Neural cell (in vitro differentiated cells): ENCODE measurements at regions not wholly inside any gene's neighbourhood (a gene's known extent, or its start where the extent isn't known, plus 50 kb on each side); places are given as distances from the start of the nearest gene placed in this dataset.

Experiments used
- H2AFZ ChIP-seq: fragments of 200-600, 300-800 bp; sonication (generic), shearing (Covaris generic); 2 replicates; pipeline ENCODE4 v1.6.0; 2014; ENCODE audit warnings: low read depth, mild to moderate bottlenecking, antibody characterized with exemption, low read length, moderate library complexity
- H3F3A ChIP-seq: fragments of 200-600 bp; shearing (Covaris generic); 2 replicates; pipeline ENCODE4 v1.6.1; 2016; ENCODE audit warnings: mild to moderate bottlenecking, moderate library complexity, mixed read lengths, antibody characterized with exemption, low read length; ENCODE audit not compliant: insufficient read depth, poor library complexity, severe bottlenecking
- H3K27ac ChIP-seq: fragments of 200-600, 300-800 bp; sonication (generic), shearing (Covaris generic); 2 replicates; pipeline ENCODE4 v1.5.1; 2014; ENCODE audit warnings: mild to moderate bottlenecking, low read length, moderate library complexity
- H3K27me3 ChIP-seq: fragments of 300-800, 200-600 bp; sonication (generic), shearing (Covaris generic); 2 replicates; pipeline ENCODE4 v1.6.0; 2014; ENCODE audit warnings: mild to moderate bottlenecking, low read depth, low read length, moderate library complexity; ENCODE audit not compliant: insufficient read depth
- H3K36me3 ChIP-seq: fragments of 300-800, 200-600 bp; sonication (generic), shearing (Covaris generic); 2 replicates; pipeline ENCODE4 v1.5.1; 2014; ENCODE audit warnings: mild to moderate bottlenecking, antibody characterized with exemption, low read length, moderate library complexity; ENCODE audit not compliant: insufficient read depth
- H3K4me2 ChIP-seq: fragments of 300-800, 200-600 bp; sonication (generic), shearing (Covaris generic); 2 replicates; pipeline ENCODE4 v1.6.0; 2014; ENCODE audit warnings: mild to moderate bottlenecking, low read length
- H3K4me3 ChIP-seq: fragments of 300-800, 200-600 bp; sonication (generic), shearing (Covaris generic); 2 replicates; pipeline ENCODE4 v1.5.1; 2014; ENCODE audit warnings: mild to moderate bottlenecking, low read length, moderate library complexity
- H3K79me2 ChIP-seq: fragments of 200-600 bp; shearing (Covaris generic); replicated peaks from 2 replicates; pipeline ENCODE4 v1.6.0; 2014; ENCODE audit warnings: mild to moderate bottlenecking, low read length, moderate library complexity; ENCODE audit not compliant: insufficient read depth
- H3K9ac ChIP-seq: fragments of 300-800, 200-600 bp; sonication (generic), shearing (Covaris generic); 2 replicates; pipeline ENCODE4 v1.6.1; 2016; ENCODE audit warnings: mild to moderate bottlenecking, low read length, mixed read lengths
- H3K9me2 ChIP-seq: fragments of 200-600 bp; shearing (Covaris generic); 2 replicates; pipeline ENCODE4 v1.6.1; 2016; ENCODE audit warnings: mild to moderate bottlenecking, low read length, mixed read lengths; ENCODE audit not compliant: insufficient read depth
- H3K9me3 ChIP-seq: fragments of 200-600, 300-800 bp; sonication (generic), shearing (Covaris generic); 2 replicates; pipeline ENCODE4 v1.6.1; 2016; ENCODE audit warnings: mild to moderate bottlenecking, mixed run types, low read length, moderate library complexity, mixed read lengths
- H4K20me1 ChIP-seq: fragments of 200-600 bp; shearing (Covaris generic); 2 replicates; pipeline ENCODE4 v1.6.1; 2016; ENCODE audit warnings: mild to moderate bottlenecking, mixed run types; ENCODE audit not compliant: insufficient read depth
- EP300 ChIP-seq: fragments of 450-650 bp; conservative IDR thresholded peaks from 2 replicates; pipeline ENCODE4 v1.6.1; 2014; ENCODE audit warnings: antibody characterized with exemption, mild to moderate bottlenecking, moderate library complexity; ENCODE audit not compliant: poor library complexity, severe bottlenecking
- EZH2 ChIP-seq: fragments of 200-600, 300-800 bp; shearing (Covaris generic), sonication (generic); IDR thresholded peaks from 2 replicates; pipeline ENCODE4 v1.6.1; 2014; ENCODE audit warnings: antibody characterized with exemption, low read length, borderline replicate concordance, mild to moderate bottlenecking; ENCODE audit not compliant: insufficient read depth, poor library complexity, severe bottlenecking
- MXI1 ChIP-seq: fragments of 450-650 bp; conservative IDR thresholded peaks from 2 replicates; pipeline ENCODE4 v1.6.1; 2014; ENCODE audit warnings: antibody characterized with exemption, mild to moderate bottlenecking; ENCODE audit not compliant: poor library complexity, severe bottlenecking
- POLR2AphosphoS5 ChIP-seq: IDR thresholded peaks from 2 replicates; pipeline ENCODE4 v1.6.1; 2012
- RAD21 ChIP-seq: fragments of 450-650 bp; conservative IDR thresholded peaks from 2 replicates; pipeline ENCODE4 v1.6.1; 2014; ENCODE audit warnings: antibody characterized with exemption, mild to moderate bottlenecking, moderate library complexity
- SMC3 ChIP-seq: fragments of 450-650 bp; conservative IDR thresholded peaks from 2 replicates; pipeline ENCODE4 v1.6.1; 2014; ENCODE audit warnings: antibody characterized with exemption, mild to moderate bottlenecking, moderate library complexity; ENCODE audit not compliant: poor library complexity
- TAF1 ChIP-seq: IDR thresholded peaks from 2 replicates; pipeline ENCODE4 v1.6.1; 2012; ENCODE audit warnings: low read depth
- TF ChIP-seq, protein P1 (sequence below): IDR thresholded peaks from 2 replicates; pipeline ENCODE4 v1.6.1; 2012; ENCODE audit warnings: borderline replicate concordance
- TF ChIP-seq, protein P2 (sequence below): fragments of 450-650 bp; IDR thresholded peaks from 2 replicates; pipeline ENCODE4 v1.5.1; 2014; ENCODE audit warnings: antibody characterized with exemption, mild to moderate bottlenecking, moderate library complexity; ENCODE audit not compliant: poor library complexity, severe bottlenecking

DNA sequence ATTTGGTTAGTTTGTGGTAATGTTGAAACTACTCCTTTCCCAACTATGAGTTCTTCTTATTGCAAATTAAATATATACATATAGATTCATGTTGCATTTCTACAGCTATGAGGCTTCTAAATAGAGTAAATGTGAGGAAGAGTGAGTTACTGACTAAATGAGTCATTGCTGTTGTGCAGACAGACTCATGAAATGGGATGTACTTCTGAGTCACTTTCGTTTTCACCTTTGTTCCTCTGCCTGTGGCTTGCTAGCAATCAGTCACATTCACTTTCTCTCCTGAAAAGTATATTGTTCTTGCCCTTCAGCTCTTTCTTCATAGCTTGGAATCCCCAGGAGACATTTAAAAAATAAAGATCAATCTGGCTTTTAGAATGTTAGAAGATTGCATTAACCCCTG is 295.5 kb upstream of the SMC2 start:
- TF ChIP-seq MXI1: no peak
- TF ChIP-seq EP300: no peak
- no peak for TF ChIP-seq EZH2
- no peak for TF ChIP-seq SMC3
- no peak for TF ChIP-seq TAF1
- no peaks in the 10 kb centered on the region for H3K79me2 ChIP-seq
- no peaks in the 10 kb centered on the region for H3K36me3 ChIP-seq
- no peaks in the 10 kb centered on the region for H3F3A ChIP-seq
- H3K4me2 ChIP-seq: no peak overlapping the region
- no peak overlapping the region for H3K9ac ChIP-seq
- no peaks in the 10 kb centered on the region for H3K27me3 ChIP-seq
- H3K27ac ChIP-seq: no peak overlapping the region
- no peaks in the 10 kb centered on the region for H4K20me1 ChIP-seq
- H3K9me3 ChIP-seq: no peaks in the 10 kb centered on the region
- H3K4me3 ChIP-seq: no peak overlapping the region
- no peak overlapping the region for H2AFZ ChIP-seq
- no peaks in the 10 kb centered on the region for H3K9me2 ChIP-seq

DNA sequence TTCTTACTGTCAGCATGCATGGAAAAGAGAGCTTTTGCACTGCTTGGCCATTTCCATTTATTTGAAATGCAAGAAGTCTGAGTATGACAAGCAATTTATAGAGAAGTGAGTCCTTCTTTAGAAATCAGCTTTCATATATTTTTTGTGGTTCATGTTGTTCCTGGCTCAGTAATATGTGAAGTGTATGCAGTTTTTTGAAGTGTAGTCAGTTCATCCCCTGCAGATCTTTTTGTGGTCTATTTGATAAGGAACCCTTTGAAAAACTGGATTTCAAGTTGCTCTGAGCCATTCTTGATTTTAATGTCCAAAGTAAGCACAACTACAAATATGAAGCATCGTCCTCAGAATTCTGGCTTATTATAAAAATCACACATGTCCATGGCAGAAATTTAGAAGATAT is 294.1 kb upstream of the SMC2 start:
- H3K27me3 ChIP-seq: no peaks in the 10 kb centered on the region
- H3K4me2 ChIP-seq: no peak overlapping the region
- no peaks in the 10 kb centered on the region for H3K9me2 ChIP-seq
- no peaks in the 10 kb centered on the region for H3F3A ChIP-seq
- H3K9ac ChIP-seq: no peak overlapping the region
- H3K27ac ChIP-seq: no peak overlapping the region
- H3K9me3 ChIP-seq: no peaks in the 10 kb centered on the region
- no peaks in the 10 kb centered on the region for H3K79me2 ChIP-seq
- no peak overlapping the region for H2AFZ ChIP-seq
- H3K36me3 ChIP-seq: no peaks in the 10 kb centered on the region
- H4K20me1 ChIP-seq: no peaks in the 10 kb centered on the region
- TF ChIP-seq EP300 (no peak), EZH2 (no peak), TAF1 (no peak), RAD21 (no peak), MXI1 (no peak), POLR2AphosphoS5 (no peak), SMC3 (no peak)
- TF ChIP-seq, protein P1, sequence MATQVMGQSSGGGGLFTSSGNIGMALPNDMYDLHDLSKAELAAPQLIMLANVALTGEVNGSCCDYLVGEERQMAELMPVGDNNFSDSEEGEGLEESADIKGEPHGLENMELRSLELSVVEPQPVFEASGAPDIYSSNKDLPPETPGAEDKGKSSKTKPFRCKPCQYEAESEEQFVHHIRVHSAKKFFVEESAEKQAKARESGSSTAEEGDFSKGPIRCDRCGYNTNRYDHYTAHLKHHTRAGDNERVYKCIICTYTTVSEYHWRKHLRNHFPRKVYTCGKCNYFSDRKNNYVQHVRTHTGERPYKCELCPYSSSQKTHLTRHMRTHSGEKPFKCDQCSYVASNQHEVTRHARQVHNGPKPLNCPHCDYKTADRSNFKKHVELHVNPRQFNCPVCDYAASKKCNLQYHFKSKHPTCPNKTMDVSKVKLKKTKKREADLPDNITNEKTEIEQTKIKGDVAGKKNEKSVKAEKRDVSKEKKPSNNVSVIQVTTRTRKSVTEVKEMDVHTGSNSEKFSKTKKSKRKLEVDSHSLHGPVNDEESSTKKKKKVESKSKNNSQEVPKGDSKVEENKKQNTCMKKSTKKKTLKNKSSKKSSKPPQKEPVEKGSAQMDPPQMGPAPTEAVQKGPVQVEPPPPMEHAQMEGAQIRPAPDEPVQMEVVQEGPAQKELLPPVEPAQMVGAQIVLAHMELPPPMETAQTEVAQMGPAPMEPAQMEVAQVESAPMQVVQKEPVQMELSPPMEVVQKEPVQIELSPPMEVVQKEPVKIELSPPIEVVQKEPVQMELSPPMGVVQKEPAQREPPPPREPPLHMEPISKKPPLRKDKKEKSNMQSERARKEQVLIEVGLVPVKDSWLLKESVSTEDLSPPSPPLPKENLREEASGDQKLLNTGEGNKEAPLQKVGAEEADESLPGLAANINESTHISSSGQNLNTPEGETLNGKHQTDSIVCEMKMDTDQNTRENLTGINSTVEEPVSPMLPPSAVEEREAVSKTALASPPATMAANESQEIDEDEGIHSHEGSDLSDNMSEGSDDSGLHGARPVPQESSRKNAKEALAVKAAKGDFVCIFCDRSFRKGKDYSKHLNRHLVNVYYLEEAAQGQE: no peak
- TF ChIP-seq, protein P2, sequence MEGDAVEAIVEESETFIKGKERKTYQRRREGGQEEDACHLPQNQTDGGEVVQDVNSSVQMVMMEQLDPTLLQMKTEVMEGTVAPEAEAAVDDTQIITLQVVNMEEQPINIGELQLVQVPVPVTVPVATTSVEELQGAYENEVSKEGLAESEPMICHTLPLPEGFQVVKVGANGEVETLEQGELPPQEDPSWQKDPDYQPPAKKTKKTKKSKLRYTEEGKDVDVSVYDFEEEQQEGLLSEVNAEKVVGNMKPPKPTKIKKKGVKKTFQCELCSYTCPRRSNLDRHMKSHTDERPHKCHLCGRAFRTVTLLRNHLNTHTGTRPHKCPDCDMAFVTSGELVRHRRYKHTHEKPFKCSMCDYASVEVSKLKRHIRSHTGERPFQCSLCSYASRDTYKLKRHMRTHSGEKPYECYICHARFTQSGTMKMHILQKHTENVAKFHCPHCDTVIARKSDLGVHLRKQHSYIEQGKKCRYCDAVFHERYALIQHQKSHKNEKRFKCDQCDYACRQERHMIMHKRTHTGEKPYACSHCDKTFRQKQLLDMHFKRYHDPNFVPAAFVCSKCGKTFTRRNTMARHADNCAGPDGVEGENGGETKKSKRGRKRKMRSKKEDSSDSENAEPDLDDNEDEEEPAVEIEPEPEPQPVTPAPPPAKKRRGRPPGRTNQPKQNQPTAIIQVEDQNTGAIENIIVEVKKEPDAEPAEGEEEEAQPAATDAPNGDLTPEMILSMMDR: no peak
- no peak overlapping the region for H3K4me3 ChIP-seq

DNA sequence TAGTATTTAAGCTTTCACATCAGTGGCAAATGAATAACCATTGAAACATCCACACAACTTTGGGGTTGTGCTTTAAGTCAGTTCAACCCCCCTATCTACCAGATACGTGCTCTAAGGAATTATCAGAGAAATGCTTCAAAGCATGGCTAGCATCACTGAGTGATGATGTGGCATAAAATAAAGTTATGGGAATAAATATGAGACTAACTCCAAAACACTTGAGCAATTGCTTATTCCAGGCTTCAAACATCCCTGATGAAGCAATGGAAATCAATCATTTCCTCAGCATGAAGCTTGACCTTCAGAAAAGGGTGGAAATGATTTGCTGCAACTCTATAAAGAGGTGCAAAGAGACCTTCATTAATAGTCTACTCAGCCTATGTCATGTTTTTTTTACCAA is 292.0 kb upstream of the SMC2 start:
- H3K9ac ChIP-seq: no peak overlapping the region
- TF ChIP-seq EP300 (no peak), RAD21 (no peak), SMC3 (no peak), EZH2 (no peak), MXI1 (no peak), TAF1 (no peak), POLR2AphosphoS5 (no peak)
- TF ChIP-seq, protein P1: no peak
- TF ChIP-seq, protein P2: no peak
- no peak overlapping the region for H3K4me3 ChIP-seq
- H3K27ac ChIP-seq: no peak overlapping the region
- no peak overlapping the region for H2AFZ ChIP-seq
- H3F3A ChIP-seq: no peaks in the 10 kb centered on the region
- H3K27me3 ChIP-seq: no peaks in the 10 kb centered on the region
- no peaks in the 10 kb centered on the region for H3K79me2 ChIP-seq
- no peaks in the 10 kb centered on the region for H3K9me2 ChIP-seq
- H4K20me1 ChIP-seq: no peaks in the 10 kb centered on the region
- H3K36me3 ChIP-seq: no peaks in the 10 kb centered on the region
- H3K9me3 ChIP-seq: no peaks in the 10 kb centered on the region
- no peak overlapping the region for H3K4me2 ChIP-seq
